HG03108 (cell line): ENCODE measurements at regions not wholly inside any gene's neighbourhood (a gene's known extent, or its start where the extent isn't known, plus 50 kb on each side); places are given as distances from the start of the nearest gene placed in this dataset.

Experiments used
- ATAC-seq: cut with Tn5 transposase; IDR thresholded peaks from one replicate; pipeline ENCODE4 v1.9.1; 2021; ENCODE audit warnings: moderate library complexity; ENCODE audit not compliant: unreplicated experiment

DNA sequence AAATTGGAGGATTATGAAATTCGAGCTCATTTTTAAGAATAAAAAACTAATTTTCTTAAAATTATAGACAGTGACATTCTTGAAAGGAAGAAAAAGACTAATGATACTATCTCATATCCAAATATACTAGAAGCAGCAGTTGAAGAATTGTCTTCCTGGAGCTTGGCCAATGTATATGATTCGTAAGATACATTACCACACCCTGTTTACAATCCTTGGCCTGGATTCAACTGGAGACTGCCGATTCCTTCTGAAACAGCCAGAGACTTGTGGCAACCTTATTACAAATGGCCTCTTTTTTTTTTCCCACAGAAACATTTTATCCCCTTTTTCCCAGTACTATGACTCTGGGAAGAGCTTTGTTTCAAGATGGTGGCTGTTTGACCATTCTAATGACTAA, 571.2 kb upstream of the FAT1 start:
- no peak for ATAC-seq

DNA sequence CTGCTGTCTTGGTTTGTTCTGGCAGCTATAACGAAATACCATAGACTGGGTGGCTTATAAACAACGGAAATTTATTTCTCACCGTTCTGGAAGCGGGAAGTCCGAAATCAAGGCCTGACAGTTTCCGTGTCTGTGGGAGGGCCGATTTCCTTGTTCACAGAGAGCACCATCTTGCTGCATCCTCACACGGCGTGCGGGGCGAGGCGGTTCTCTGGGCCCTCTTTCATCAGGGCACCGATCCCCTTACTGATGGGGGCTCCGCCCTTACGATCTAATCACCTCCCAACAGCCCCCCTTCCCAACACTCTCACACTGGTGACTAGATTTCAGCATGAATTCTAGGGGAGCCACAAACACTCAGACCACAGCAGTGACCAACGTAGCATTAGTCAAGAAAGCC, 578.3 kb upstream of the FAT1 start:
- no peak for ATAC-seq

DNA sequence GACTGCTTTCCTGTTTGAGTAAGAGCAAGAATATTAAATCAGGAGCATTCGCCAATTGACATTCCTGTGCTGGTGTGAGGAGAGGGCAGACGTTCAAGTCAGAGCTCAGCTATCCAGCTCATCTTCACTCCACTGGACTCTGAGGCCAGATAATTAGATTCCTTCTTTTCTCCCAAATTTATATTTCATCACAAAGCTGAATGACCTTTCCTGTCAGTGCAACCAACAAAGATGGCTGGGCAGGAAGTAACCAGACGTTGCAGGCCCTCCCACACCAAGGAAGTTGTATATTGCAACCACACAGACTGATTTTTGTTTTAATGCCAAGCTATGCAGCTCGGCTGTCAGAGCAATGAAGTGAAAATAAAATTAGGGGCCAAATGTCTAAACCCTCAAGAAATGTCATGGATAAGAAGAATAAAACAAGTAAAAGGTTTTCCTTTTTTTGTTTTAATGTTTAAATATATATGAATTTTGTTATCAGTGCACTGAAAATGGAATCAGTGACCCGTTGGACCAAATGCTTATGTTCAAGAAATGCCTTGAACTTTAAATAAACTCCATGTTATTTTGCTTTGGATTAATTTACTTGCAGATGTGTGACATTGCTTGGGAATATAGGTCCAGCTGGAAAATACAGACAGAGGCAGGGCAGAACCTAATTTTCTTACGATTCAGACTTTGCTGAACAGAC, 578.9 kb upstream of the FAT1 start:
- no peak for ATAC-seq

DNA sequence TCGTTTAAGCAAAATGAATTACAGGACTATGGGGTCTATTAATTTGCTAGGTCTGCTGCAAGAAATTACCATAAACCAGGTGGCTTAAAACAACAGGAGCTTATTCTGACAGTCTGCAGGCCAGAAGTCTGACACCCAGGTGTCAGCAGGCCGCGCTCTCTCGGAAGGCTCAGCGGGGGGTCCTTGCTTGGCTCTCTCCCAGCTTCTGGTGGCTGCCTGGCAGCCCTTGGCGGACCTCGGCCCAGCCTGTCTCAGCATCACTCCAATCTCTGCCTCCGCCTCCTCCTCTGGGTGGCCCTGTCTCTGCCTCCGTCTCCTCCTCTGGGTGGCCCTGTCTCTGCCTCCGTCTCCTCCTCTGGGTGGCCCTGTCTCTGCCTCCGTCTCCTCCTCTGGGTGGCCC, 580.5 kb upstream of the FAT1 start:
- no peak for ATAC-seq

DNA sequence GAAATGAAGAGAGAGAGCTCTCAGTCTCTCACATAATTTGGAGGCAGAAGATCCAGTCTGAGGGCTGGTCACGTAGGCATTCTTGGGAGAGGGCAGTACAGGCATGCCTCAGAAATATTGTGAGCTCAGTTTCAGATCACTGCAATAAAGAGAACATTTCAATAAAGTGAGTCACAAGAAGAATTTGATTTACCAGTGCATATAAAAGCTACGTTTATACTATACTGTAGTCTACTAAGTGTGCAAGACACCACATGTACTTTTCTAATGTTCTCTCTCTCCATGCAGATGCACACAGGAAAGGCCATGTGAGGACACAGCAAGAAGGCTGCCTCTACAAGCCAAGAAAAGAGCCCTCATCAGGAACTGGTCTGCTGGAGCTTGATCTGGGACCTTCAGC, 583.5 kb upstream of the FAT1 start:
- ATAC-seq = no peak

DNA sequence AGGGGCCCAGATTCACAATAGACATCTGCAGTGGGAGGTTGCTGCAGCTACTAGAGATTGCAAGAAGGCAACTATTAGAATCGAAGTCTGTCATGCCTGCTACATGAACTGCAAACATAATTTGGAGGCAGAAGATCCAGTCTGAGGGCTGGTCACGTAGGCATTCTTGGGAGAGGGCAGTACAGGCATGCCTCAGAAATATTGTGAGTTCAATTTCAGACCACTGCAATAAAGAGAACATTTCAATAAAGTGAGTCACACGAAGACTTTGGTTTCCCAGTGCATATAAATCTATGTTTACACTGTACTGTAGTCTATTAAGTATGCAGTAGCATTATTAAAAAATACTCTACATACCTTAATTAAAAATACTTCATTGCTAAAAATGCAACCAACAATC, 585.8 kb upstream of the FAT1 start:
- ATAC-seq = no peak

DNA sequence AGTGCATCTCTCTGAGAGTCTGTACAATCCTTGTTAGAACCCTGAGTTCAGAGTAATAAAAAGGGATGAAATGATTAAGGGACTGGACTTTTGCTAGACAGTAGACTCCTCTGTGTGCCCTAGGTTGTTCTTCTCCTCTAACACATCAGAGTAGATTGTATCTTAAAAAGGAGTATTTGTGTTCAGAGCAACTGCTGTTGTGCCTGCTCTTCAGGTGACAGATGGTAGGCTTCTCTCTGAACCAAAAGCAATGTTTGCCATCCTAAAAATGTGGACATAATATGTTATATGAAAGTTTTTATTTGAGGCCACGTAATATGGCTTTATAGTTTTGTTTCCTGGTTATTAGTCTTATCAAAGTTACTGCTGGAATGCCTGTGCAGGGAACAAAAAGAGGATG, 588.6 kb upstream of the FAT1 start:
- ATAC-seq = no peak

DNA sequence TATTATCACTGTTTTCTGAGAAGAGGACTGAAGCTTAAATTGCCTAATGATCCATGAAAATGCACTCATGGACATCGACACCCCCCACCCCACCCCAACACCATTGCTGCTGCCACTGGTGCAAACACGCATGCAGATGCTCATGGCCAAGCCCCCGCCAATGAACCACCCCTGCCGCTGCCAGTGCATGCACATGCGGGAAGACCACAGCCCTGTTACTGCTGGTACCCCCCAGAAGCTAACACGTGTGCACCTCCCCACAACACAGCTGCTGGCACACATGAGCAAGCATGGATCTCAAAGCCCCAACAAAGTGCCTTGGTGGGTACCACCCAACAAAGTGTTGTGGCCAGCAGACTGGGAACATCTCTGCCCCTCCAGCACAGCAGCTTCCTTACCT, 594.1 kb upstream of the FAT1 start:
- no peak for ATAC-seq

DNA sequence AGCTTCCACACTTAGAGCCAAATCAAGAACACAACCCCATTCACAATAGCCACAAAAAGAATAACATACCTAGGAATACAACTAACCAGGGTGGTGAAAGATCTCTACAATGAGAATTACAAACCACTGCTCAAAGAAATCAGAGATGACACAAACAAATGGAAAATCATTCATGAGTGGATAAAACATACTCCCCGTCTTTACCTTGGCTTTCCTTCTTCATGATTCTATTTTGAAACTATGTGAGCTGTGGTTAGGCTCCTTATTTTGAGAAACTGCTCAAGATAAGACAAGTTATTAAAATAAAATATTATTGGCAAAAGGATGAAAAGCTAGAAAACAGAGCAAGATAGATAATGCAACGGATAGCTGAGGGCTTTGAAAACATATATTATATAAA, 598.1 kb upstream of the FAT1 start:
- ATAC-seq = no peak

DNA sequence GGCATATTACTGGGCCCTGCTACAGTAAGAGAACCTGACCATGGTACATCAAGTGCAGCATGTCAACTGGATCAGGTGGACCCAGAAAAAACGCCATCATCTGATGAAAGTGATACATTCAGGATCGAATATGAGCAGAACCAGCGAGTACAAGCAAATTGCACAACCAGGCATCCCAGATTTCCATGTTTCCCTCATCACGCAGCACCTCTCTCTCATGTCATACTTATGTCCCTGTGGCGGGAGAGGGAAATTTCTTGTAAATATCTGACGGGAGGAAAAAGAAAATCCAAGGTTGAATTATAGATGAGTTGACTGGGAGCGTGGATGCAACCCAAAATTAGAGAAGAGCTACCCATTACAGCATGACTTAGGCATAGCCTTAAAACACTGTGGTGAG, 608.5 kb upstream of the FAT1 start:
- no peak for ATAC-seq

DNA sequence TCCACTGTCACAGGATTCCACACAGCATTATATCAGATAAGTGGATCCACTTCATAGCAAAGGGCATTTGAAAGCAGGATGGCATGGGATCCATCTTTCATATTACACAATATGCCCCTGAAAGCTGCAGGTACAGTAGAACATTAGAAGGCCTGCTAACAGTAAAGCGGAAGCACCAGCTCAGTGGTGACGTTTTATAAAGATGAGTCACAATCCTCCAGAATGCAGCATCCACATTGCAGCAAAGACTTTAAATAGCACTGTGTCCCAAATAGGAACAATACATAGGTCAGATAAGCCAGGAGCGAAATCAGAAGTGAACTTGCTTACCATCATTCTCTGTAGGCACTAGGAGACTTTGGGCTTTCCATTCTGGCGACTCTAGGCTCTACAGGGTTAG, 609.5 kb upstream of the FAT1 start:
- no peak for ATAC-seq

DNA sequence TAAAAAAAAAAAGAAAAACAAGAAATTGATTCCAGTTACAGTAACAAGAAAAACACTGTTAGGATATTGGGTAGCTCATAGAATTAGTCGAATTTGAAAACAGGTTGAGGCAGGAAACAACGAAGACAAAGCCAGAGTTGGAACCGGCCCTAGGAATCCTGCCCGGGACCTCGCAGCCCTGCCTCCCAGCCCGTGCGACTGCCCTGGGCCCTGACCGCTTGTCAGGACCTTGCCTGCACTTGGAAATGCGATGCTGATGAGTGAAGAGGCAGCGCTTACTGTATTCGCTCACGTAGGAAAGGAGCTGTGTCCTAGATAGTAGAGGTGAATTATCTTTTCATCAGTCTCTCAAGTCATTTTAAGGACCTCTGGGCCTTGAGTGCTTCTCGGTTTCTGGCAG, 611.7 kb upstream of the FAT1 start:
- no peak for ATAC-seq

DNA sequence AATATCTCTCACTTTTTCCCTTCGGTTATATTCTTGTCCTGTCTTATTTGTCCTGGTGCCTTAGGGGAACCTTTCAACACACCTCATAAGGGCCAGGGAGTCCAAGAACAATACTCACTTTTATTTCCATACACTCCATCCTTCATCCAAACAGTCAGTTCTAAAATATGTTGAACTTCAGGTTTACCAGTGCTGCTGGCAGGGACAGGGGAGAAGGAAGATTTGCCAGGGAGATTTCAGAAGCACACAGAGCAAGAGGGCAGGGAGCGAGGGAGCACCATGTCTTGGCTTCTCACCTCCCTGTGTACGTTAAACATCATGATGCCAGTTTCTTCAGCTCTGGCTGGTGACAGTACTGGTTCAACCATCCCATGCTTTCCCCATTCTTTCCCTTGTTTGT, 631.1 kb upstream of the FAT1 start:
- ATAC-seq = no peak

DNA sequence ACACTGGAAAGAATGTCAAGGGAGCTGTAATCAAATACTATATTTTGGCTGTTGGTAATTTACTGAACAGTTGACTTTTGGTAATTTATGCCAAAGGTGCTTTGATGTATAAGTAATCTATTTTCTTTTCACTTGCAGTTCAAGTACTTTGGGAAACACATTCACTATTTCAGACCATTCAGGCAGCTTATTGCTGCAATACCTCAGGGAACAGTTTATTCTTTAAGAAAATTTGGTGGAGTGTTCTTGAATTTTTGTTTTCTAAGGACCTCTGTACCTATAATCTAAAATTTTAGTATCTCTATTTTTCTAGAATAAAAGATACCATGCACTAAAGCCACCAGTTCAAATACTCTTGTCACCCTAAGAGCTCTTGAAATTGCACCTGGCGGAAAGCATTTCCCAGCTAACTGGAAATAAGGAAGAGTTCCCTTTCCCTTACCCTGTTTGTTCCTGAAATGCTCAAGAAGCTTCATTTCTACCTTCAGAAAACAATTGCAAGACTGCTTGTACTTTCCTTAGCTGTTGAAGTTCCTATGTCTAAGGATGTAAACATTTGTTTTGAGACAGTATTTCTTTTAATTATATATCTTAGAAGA, 633.5 kb upstream of the FAT1 start:
- no peak for ATAC-seq

DNA sequence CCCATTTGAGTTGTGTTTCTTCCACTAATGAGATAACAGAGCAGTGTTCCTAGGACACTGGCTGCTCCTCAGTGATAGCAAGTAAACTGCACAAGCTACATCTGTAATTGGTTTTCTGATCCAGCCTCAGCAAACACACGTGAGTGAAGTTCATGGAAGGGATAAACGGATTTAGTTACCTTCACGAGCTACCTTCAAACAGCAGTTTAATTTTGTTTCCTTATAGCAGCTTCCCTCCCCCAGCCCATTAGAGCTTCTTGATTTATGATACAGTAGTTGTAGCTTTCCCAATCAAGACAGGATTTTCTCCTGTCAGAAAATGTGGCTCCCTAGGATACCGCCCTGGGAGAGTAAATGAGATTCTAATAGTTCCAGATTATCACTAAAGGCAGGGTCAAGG, 634.2 kb upstream of the FAT1 start:
- ATAC-seq = no peak

DNA sequence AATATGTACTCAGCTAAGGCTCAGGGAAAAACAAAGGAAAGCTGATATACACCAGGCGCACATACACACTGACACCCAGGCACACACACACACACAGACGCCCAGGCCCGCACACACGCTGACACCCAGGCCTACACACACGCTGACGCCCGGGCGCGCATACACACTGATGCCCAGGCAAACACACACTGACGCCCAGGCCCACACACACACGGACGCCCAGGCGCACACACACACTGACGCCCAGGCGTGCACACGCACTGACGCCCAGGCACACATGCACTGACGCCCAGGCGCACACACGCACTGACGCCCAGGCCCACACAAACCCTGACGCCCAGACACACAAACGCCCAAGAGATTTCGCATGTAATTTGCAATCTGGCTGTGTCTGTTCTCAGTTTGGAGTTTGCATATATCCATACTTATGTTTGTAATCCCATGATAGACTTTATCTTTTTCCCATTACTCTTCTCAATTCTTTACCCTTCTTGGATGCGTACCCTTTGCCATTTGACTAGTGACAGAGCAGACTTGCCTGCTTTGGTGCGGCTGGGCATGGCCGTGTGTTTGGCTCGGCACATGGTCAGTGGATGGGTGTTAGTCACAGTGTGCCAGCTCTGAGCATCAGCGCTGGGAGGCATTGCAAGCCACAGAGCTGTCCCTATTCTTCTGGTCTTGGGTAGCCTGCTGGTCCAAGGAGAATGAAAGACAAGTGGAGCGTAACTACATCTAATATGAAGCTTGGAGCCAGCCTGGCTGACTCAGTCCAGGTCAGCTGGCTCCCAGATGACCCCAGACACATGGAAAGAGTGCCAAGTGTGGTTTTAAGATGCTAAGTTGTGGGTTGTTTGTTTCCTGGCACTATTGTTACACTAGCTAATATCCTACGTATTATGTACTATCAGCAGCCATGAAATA, 632.4 kb upstream of the ZFP42 start:
- ATAC-seq = no peak

DNA sequence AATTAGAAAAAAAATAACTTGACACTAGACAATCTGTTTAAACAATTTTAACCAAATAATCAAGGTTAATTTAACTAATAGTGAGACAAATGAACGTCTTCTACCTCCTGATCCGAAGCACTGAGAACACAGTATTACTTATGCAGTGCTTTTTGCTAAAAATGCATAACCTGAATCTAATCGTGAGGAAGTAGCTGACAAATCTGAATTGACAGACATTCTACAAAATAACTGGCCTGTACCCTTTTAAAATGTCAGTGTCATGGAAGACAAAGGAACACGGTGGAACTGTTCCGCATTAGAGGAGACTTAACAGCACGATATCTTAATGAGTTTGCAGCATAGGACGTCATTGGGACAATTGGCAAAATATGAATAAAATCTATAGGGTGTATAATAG, 631.2 kb upstream of the ZFP42 start:
- ATAC-seq = no peak

DNA sequence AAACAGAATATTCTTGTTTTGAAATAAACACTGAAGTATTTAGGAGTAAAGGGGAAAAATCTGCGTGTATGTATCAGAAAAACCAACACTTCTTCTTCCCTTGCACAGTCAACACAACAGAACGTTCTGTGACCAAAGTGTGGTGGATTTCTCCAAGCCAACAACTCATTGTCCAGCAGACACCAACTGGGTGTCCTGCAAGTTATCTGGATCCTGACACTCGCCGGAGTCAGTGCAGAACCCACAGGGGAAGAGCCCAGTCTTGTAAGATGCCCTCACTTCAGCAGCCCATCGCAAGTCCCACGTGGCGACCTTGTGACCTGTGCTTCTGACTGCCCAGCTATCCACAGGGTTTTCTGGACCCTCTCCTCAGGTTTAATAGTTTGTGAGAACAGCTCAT, 630.7 kb upstream of the ZFP42 start:
- no peak for ATAC-seq

DNA sequence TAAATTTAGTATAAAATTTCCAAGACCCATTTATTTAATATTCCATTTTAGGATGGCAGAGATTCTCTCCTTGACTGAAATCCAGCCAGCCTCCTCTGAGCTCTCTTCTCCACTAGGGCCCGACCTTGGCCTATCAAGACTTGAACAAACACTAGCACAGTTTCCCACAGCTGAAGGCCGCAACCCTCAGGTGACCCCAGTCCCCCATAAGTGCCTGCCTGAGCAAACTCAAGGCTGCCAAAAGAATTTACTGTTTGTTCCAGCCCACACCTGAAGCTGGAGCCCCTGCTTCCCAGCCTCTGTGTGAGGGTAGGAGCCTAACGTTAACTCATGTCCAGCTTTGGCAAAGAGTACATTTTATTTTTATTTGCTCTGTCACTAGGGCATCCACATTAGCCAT, 629.0 kb upstream of the ZFP42 start:
- no peak for ATAC-seq

DNA sequence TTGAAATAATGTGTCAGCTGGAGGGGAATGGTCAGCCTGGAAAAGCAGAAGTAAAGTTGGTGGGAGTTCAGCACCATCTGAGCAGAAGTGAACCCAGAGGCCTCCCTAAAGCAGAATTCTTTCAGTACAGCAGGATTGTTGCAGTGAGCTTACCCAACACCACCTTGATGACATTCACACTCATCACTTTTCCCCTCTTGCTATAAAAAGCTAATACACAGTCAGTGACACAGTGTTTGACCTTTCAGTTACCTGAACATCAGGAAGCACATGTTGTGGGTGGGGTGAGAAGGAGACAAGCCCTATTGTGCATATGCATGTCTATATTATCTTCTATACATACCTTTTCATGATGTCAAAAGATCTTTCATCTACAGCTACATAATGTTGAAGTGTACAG, 624.7 kb upstream of the ZFP42 start:
- ATAC-seq = no peak

DNA sequence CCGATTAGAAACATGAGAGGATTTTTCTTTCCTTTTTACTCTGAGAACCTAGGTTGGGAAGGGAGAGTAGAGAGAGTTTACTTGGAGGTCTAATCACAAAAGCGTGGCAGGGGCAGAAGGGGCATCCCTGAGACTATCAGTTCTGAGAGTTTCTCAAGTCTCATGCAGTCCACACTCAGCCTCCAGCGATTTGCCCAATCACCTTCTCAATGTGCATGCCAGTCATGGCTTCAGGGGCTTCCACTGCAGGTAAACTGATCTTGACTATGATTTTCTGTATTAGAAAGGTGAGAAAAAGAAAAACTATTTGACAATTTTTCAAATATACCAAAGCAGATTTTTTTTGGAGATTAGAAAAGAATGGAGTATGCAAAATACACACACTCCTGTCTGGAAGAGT, 617.1 kb upstream of the ZFP42 start:
- ATAC-seq = no peak

DNA sequence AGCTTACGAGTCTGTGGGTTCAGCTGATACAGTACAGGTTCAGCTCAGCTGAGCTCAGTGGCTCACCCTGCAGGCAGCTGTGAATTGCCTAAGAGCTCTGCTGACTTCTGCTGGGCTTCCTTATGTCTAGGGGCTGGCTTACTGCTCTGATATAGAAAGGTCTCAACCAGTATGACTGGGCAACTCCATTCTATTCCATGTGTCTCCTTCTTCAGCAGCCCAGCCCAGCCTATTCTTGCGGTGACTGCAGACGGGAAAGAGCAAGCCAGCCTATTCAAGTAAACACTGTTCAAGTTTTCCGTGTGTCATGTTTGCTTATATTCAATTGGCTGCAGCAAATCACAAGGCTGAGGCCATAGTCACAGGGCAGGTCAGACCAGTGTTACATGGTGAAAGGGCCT, 615.4 kb upstream of the ZFP42 start:
- no peak for ATAC-seq
